PC-9 (cell line): ENCODE measurements at regions not wholly inside any gene's neighbourhood (a gene's known extent, or its start where the extent isn't known, plus 50 kb on each side); places are given as distances from the start of the nearest gene placed in this dataset.

ENCODE experiments used
- CTCF ChIP-seq: fragments of 200-600 bp; sonication (generic); conservative IDR thresholded peaks from 2 replicates; pipeline ENCODE4 v1.6.1; 2017; ENCODE audit warnings: mixed run types, antibody characterized with exemption, mild to moderate bottlenecking, moderate library complexity
- EZH2 ChIP-seq: fragments of 200-600 bp; sonication (generic); IDR thresholded peaks from 2 replicates; pipeline ENCODE4 v1.8.0; 2017; ENCODE audit warnings: antibody characterized with exemption, low read depth

DNA sequence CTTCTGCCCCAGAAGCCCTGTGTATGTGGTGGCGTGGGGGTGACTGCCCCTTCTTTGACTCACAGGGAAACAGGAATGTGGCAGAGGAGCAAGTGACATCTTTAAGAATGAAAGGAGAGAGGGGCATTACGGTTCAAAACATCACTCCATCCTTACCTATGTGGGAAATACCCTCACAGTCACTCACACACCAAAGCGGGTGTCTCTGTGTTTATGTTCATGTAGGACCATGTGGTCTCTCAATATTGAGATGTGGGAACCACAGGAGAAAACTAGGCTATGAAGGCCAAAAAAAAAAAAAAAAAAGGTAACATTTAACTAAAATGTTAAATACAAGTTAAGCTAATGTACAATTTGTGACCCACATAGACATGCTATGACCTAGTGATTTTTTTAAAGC, 153.6 kb upstream of the GPR12 start:
- TF ChIP-seq CTCF (no peak), EZH2 (no peak)
